ENCODE measurements at regions not wholly inside any gene's neighbourhood (a gene's known extent, or its start where the extent isn't known, plus 50 kb on each side); places are given as distances from the start of the nearest gene placed in this dataset.
A peak's percentile ranks its signal among the peaks of the same experiment; 100 is the strongest.

- no peak for TF ChIP-seq CTCF (IDR thresholded peaks at IDR 0.05)
- Histone ChIP-seq H3K4me1 (peaks cover 0 to 4% (median 0%) of the 10 kb centered on the region in 3 donors), H3K9me3 (no peaks in the 10 kb centered on the region), H3K27ac (no peak overlapping the region), H3K4me3 (no peak overlapping the region), H3K27me3 (no peaks in the 10 kb centered on the region), H3K36me3 (no peaks in the 10 kb centered on the region)
- FAIRE-seq (no peak), ATAC-seq (peak in 3 of 4 donors; percentile 46 to 57 (median 57)), DNase-seq (peak in 3 of 6 donors; percentile 9 to 14 (median 11))
- WGBS, 2 donors: 41 to 44% methylated on average over 3 of the region's 3 CpGs
- intact Hi-C loops (cut with DNase I): no loop called here
These were observed 82.5 kb upstream of the DPH5 start for GRCh38 chr1:101108111-101108500.

GRCh38 chr1:101107496-101108110 lies 82.0 kb upstream of the DPH5 start:
- no peak for DNase-seq
- H3K9me3 ChIP-seq: no peaks in the 10 kb centered on the region
- H3K4me3 ChIP-seq: no peak overlapping the region
- H3K27ac ChIP-seq: no peak overlapping the region
- 63 to 76% methylated on average over 2 of the region's 2 CpGs for WGBS, 2 donors
- TF ChIP-seq CTCF (IDR thresholded peaks at IDR 0.05): no peak
- no peaks in the 10 kb centered on the region for H3K27me3 ChIP-seq
- no peak for FAIRE-seq
- intact Hi-C loops (cut with DNase I): no loop called here
- no peaks in the 10 kb centered on the region for H3K36me3 ChIP-seq
- peak in 2 of 4 donors; percentile 40 to 68 for ATAC-seq
- H3K4me1 ChIP-seq: peaks cover 0 to 2% (median 0%) of the 10 kb centered on the region in 3 donors

- Histone ChIP-seq H3K4me1 (no peaks in the 10 kb centered on the region), H3K27me3 (no peaks in the 10 kb centered on the region), H3K36me3 (no peaks in the 10 kb centered on the region), H3K9me3 (no peaks in the 10 kb centered on the region), H3K27ac (no peak overlapping the region), H3K4me3 (no peak overlapping the region)
- DNase-seq: no peak
- WGBS, 2 donors: 77 to 80% methylated on average over 2 of the region's 2 CpGs
- TF ChIP-seq CTCF (IDR thresholded peaks at IDR 0.05): no peak
- no peak for FAIRE-seq
- peak in 1 of 4 donors; percentile 30 for ATAC-seq
- intact Hi-C loops (cut with DNase I): no loop called here
These were observed 80.3 kb upstream of the DPH5 start for GRCh38 chr1:101105877-101106276.

- intact Hi-C loops (cut with DNase I): no loop called here
- Histone ChIP-seq H3K27me3 (no peaks in the 10 kb centered on the region), H3K27ac (no peak overlapping the region), H3K36me3 (no peaks in the 10 kb centered on the region), H3K9me3 (no peaks in the 10 kb centered on the region), H3K4me3 (no peak overlapping the region), H3K4me1 (no peaks in the 10 kb centered on the region)
- no peak for ATAC-seq
- peak; percentile 67 for FAIRE-seq
- no peak for TF ChIP-seq CTCF (IDR thresholded peaks at IDR 0.05)
- DNase-seq: no peak
- WGBS, 2 donors: 48 to 52% methylated on average over 2 of the region's 2 CpGs
These were observed 77.0 kb upstream of the DPH5 start for GRCh38 chr1:101102426-101103156.

GRCh38 chr1:101101360-101101759 lies 75.8 kb upstream of the DPH5 start:
- no peak overlapping the region for H3K27ac ChIP-seq
- TF ChIP-seq CTCF (IDR thresholded peaks at IDR 0.05): no peak
- no peaks in the 10 kb centered on the region for H3K36me3 ChIP-seq
- no peaks in the 10 kb centered on the region for H3K27me3 ChIP-seq
- no peak for ATAC-seq
- no peaks in the 10 kb centered on the region for H3K4me1 ChIP-seq
- no peak for FAIRE-seq
- WGBS, 2 donors: 80 to 88% methylated on average over 2 of the region's 2 CpGs
- no peaks in the 10 kb centered on the region for H3K9me3 ChIP-seq
- no peak overlapping the region for H3K4me3 ChIP-seq
- DNase-seq: no peak
- intact Hi-C loops (cut with DNase I): no loop called here
